Lower lobe of right lung (tissue), 2 donors: ENCODE measurements at regions not wholly inside any gene's neighbourhood (a gene's known extent, or its start where the extent isn't known, plus 50 kb on each side); places are given as distances from the start of the nearest gene placed in this dataset.

Experiments used
- ATAC-seq, 2 donors: fragments of 200-7000 bp; cut with Tn5 transposase; one replicate each; pipeline ENCODE4 v1.9.1; 2020 to 2022; ENCODE audit warnings: mild to moderate bottlenecking in 2 of 2, moderate library complexity in 2 of 2
- DNase-seq: peaks from one replicate; pipeline ENCODE4 v3.0.0-alpha.2; 2020
- H3K27ac ChIP-seq: fragments of 200-600 bp; one replicate; pipeline ENCODE4 v1.8.0; 2022
- H3K27me3 ChIP-seq: fragments of 200-600 bp; one replicate; pipeline ENCODE4 v1.8.0; 2022; ENCODE audit warnings: low read depth
- H3K36me3 ChIP-seq: fragments of 200-600 bp; one replicate; pipeline ENCODE4 v1.8.0; 2022; ENCODE audit warnings: mild to moderate bottlenecking
- H3K4me1 ChIP-seq: fragments of 200-600 bp; one replicate; pipeline ENCODE4 v1.8.0; 2022
- H3K4me3 ChIP-seq: fragments of 200-600 bp; one replicate; pipeline ENCODE4 v1.8.0; 2022; ENCODE audit warnings: mild to moderate bottlenecking
- H3K9me3 ChIP-seq: fragments of 200-600 bp; one replicate; pipeline ENCODE4 v1.8.0; 2022
- intact Hi-C: fragments of 100-400 bp; cut with DNase I; formaldehyde crosslinking; loops from one replicate; pipeline ENCODE4 v1.11.0; 2022
- TF ChIP-seq, protein P1 (sequence below): fragments of 200-600 bp; IDR thresholded peaks from one replicate; pipeline ENCODE4 v1.8.0; 2022; ENCODE audit warnings: antibody characterized with exemption, mild to moderate bottlenecking
- donor health status: DM: no; HTN: yes; CAD: no; lungs with severe emphysema.

- ATAC-seq = no peak
- no peak overlapping the region for H3K27ac ChIP-seq
Observed at GRCh38 chr2:67848551-67849285, 214.1 kb downstream of the C1D start.

GRCh38 chr2:67851016-67851415 lies 211.8 kb downstream of the C1D start:
- Histone ChIP-seq H3K27ac (no peak overlapping the region), H3K36me3 (no peaks in the 10 kb centered on the region)

More at GRCh38 chr2:67848551-67849285, 214.1 kb downstream of the C1D start:
- DNase-seq = no peak
- no peaks in the 10 kb centered on the region for H3K36me3 ChIP-seq
- no peaks in the 10 kb centered on the region for H3K9me3 ChIP-seq
- intact Hi-C loops = no loop called here
- TF ChIP-seq, protein P1, sequence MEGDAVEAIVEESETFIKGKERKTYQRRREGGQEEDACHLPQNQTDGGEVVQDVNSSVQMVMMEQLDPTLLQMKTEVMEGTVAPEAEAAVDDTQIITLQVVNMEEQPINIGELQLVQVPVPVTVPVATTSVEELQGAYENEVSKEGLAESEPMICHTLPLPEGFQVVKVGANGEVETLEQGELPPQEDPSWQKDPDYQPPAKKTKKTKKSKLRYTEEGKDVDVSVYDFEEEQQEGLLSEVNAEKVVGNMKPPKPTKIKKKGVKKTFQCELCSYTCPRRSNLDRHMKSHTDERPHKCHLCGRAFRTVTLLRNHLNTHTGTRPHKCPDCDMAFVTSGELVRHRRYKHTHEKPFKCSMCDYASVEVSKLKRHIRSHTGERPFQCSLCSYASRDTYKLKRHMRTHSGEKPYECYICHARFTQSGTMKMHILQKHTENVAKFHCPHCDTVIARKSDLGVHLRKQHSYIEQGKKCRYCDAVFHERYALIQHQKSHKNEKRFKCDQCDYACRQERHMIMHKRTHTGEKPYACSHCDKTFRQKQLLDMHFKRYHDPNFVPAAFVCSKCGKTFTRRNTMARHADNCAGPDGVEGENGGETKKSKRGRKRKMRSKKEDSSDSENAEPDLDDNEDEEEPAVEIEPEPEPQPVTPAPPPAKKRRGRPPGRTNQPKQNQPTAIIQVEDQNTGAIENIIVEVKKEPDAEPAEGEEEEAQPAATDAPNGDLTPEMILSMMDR = no peak
- H3K27me3 ChIP-seq = no peaks in the 10 kb centered on the region
- no peak overlapping the region for H3K4me3 ChIP-seq
- H3K4me1 ChIP-seq = peaks cover 9% of the 10 kb centered on the region

DNA sequence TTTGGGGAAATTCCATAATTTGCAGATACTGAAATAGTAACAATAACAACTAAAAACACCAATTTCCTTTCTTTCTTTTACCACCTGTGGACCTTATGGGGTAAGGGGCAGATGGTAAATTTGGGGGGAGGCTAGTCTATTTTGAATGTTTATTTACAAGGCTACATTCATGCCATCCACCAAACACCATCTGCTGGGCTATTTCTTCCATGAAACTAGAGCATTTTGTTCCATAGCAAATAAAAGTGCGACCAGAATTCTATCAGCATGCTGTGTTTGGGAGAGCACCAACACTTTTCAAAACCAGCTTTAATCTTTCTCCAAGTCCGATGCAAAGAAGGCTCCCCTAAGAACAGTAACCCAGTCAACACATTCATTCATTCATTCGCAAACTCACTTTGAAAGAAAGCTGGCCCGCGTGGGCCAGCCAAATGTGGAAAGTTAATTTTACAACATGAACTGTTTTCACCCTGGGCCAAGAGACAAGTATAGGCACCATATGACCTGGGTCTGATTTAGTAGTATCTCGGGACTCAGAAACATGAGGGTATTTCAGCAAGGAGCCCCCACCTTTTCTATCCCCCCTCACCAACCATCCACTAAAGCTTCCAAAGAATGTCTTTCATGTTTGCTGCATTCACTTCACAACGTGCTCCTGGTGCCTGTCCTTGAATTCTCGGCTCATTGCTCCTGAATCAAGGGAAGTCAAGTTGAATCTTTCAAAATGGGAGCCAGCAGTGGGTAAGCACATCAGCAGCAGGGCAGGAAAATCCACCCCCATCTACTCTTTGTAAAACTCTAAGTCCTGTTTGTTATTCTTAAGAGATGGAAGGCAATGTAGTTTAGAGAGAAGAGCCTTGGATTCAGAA lies 210.6 kb downstream of the C1D start:
- TF ChIP-seq, protein P1 = no peak
- Histone ChIP-seq H3K9me3 (no peaks in the 10 kb centered on the region), H3K27me3 (no peaks in the 10 kb centered on the region), H3K4me1 (no peaks in the 10 kb centered on the region), H3K27ac (no peak overlapping the region), H3K36me3 (no peaks in the 10 kb centered on the region), H3K4me3 (no peak overlapping the region)
- ATAC-seq = no peak
- DNase-seq = no peak
- intact Hi-C loops = no loop called here

More at GRCh38 chr2:67851016-67851415, 211.8 kb downstream of the C1D start:
- Histone ChIP-seq H3K4me3 (no peak overlapping the region), H3K4me1 (peaks cover 8% of the 10 kb centered on the region), H3K9me3 (no peaks in the 10 kb centered on the region), H3K27me3 (no peaks in the 10 kb centered on the region)
- DNase-seq (no peak), ATAC-seq (no peak)
- intact Hi-C loops = no loop called here
- TF ChIP-seq, protein P1 = no peak

DNA sequence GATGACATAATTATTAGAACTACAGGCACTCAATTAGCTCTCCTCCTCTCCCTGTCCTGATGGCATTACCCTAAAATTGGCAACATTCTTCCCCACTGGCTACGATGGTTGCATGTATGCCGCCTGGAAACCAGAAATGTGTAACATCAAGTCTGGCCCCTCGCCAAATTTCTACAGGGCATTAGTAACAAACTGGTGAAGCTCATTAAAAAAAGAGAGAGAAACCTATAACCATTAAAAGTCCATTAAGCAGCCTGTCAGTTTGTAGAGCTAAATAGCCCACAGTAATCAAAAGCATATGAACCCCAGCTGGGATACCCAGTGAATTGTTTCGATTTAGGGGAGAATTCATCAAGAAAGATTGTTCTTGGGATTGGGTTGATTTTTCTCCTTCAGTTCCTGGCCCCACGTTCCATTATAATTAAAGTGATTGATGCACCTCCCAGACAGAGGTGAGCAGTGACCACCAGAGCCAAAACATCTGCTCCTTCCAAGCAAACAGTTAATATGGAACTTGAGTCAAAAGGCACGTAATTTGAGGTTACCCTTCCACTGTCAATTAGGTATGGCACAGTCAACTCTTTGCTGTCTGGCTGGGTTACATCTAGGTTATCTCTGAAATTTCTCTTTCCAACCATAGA lies 208.6 kb downstream of the C1D start:
- Histone ChIP-seq H3K4me3 (no peak overlapping the region), H3K36me3 (no peaks in the 10 kb centered on the region), H3K27me3 (no peaks in the 10 kb centered on the region), H3K9me3 (no peaks in the 10 kb centered on the region), H3K27ac (no peak overlapping the region), H3K4me1 (no peaks in the 10 kb centered on the region)
- no peak for ATAC-seq
- TF ChIP-seq, protein P1 = no peak
- intact Hi-C loops = no loop called here
- no peak for DNase-seq

GRCh38 chr2:67854798-67855197 lies 208.0 kb downstream of the C1D start:
- no peaks in the 10 kb centered on the region for H3K9me3 ChIP-seq
- no peak for DNase-seq
- H3K4me1 ChIP-seq = no peaks in the 10 kb centered on the region
- no peak overlapping the region for H3K27ac ChIP-seq
- intact Hi-C loops = no loop called here
- H3K36me3 ChIP-seq = no peaks in the 10 kb centered on the region
- no peaks in the 10 kb centered on the region for H3K27me3 ChIP-seq
- no peak overlapping the region for H3K4me3 ChIP-seq
- TF ChIP-seq, protein P1 = no peak
- ATAC-seq = no peak
